ENCODE measurements at regions not wholly inside any gene's neighbourhood (a gene's known extent, or its start where the extent isn't known, plus 50 kb on each side); places are given as distances from the start of the nearest gene placed in this dataset.

DNA sequence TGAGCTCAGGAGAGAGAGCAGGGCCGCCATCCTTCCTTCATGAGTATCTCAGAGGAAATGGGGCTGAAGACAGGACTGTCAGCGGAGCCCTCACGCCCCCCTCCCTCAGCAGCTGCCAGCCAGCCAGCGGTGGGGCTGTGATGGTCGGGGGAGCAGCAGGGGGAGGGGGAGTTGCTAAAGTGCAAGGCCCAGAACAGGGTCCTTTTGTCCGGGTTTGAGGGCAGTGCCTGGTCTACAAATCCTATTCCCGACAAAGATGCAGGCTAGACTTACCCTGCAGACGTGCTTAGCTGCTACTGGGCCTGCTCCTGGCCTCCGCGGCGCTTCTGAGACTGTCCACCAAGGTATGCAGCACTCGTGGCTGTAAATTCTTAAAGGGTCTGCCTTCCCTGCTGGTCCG, 593.4 kb upstream of the CDH4 start:
- TF ChIP-seq, protein P1, sequence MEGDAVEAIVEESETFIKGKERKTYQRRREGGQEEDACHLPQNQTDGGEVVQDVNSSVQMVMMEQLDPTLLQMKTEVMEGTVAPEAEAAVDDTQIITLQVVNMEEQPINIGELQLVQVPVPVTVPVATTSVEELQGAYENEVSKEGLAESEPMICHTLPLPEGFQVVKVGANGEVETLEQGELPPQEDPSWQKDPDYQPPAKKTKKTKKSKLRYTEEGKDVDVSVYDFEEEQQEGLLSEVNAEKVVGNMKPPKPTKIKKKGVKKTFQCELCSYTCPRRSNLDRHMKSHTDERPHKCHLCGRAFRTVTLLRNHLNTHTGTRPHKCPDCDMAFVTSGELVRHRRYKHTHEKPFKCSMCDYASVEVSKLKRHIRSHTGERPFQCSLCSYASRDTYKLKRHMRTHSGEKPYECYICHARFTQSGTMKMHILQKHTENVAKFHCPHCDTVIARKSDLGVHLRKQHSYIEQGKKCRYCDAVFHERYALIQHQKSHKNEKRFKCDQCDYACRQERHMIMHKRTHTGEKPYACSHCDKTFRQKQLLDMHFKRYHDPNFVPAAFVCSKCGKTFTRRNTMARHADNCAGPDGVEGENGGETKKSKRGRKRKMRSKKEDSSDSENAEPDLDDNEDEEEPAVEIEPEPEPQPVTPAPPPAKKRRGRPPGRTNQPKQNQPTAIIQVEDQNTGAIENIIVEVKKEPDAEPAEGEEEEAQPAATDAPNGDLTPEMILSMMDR (IDR thresholded peaks at IDR 0.05): no peak
- ATAC-seq (ENCODE audit: low FRiP score) (no peak), DNase-seq (ENCODE audit: low spot score) (no peak)

DNA sequence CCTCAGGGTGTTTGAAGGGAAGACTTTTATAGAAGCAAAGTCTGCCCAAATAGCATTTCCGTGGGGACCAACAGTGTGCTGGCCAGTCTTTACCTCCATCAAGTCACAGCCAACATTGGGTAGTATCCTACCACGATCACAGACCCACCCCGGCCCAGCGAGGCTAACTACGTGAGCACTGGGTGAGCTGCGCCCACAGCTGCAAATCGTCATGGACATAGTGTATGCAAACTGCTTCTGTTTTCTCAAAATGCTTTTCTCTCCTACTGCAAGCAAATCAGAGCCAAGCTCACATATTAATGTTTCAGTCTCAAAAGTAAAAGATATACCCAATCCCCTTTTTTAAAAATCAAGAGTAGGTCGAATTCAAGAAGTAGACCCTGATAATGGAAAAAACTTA, 592.8 kb upstream of the CDH4 start:
- DNase-seq (ENCODE audit: low spot score): no peak
- no peak for ATAC-seq (ENCODE audit: low FRiP score)
- TF ChIP-seq, protein P1 (IDR thresholded peaks at IDR 0.05): no peak

DNA sequence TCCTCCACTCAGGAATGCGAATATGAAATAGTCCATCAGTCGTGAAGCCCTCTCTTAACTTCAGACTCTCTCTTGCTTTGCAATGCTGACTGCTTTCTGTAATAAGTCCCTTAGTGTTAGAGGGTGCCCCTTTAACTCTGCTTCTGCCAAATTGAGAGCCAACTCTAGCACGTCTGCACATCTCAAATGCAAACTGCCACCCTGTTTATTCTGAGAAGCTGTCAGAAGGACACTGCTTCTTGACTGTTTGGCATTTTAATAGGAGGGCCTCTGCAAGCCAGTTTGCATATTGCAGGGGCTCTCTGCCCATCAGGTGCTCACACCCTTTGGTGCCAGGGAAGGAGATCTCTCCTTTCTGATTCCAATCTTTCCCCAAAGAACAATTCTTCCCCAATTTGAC, 589.8 kb upstream of the CDH4 start:
- TF ChIP-seq, protein P1 (IDR thresholded peaks at IDR 0.05): no peak
- DNase-seq (ENCODE audit: low spot score) (no peak), ATAC-seq (ENCODE audit: low FRiP score) (no peak)

DNA sequence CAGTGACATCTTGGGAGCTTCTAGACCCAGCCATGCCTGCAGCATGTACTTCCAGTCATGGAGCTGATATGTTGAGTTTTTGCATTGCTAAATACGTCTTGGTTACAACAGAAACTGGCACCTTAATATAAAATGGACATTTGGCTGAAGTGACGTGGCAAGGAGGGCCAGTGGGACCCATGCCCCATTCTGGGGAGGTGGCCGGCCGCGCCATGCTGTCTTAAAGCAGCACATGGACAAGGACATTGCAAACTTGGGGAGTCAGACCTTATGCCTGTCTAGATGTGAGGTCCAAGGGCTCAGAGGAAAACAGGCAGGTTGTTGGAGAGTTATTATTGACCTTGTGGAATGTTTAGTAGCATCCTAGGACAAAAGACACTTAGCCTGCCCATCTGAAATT, 588.0 kb upstream of the CDH4 start:
- no peak for DNase-seq (ENCODE audit: low spot score)
- TF ChIP-seq, protein P1 (IDR thresholded peaks at IDR 0.05): no peak
- ATAC-seq (ENCODE audit: low FRiP score): no peak

DNA sequence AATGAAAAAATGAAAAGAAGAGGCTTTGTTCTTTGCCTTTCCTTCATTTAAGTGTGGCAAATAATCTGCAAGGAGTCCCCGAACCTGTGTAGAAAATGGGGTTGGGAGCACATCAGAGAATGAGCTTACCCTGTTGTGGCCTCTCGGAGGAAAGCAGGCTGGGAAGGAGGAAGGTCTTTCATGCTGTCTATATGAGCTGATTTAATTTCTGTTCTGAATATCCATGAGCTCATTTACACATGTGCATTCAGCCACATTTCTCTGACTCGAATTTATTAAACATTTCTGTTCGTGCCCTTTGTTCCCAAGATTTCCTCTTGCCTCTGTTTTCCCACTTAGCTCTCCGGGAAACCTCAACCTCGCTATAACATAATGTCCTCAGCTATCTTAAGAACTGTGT, 584.4 kb upstream of the CDH4 start:
- ATAC-seq (ENCODE audit: low FRiP score) (no peak), DNase-seq (ENCODE audit: low spot score) (no peak)
- TF ChIP-seq, protein P1 (IDR thresholded peaks at IDR 0.05): no peak

DNA sequence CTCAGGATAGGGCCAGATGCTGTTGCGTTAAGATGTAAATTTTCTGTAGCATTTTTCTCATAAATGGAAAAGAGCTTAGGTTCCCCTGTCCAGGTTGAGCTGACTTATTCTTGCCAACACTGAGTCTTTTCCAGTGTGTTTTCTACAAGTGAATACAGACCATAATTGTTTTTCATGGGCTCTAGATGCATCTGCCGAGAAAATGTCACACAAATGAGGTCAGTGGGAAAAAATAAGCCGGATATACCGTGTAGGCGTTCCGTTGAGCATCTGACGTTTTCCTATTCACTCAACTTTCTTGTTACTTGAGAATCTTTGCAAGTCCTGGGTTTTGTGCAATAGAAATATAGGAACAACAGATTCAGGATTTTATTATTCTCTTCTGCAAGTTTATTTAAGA, 582.9 kb upstream of the CDH4 start:
- ATAC-seq (ENCODE audit: low FRiP score): no peak
- TF ChIP-seq, protein P1 (IDR thresholded peaks at IDR 0.05): no peak
- DNase-seq (ENCODE audit: low spot score): no peak

DNA sequence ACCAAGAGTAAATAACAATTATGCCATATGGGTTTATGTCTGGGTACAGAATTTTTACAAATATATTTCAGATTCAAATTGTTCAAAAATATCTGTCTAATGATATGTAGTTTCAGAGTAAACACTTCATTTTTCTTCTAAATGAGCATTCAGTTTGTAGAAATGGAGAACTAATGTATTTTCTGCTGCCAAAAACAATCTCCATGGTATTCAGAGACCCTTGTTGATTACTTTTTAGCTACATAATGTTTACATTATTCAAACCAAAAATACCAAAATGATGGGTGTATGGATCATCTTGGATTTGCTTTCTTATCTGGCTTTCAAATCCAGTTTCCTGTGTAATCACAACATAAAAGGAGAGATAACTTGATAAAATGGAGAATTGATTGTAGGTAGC, 576.0 kb upstream of the CDH4 start:
- no peak for DNase-seq (ENCODE audit: low spot score)
- ATAC-seq (ENCODE audit: low FRiP score): no peak
- TF ChIP-seq, protein P1 (IDR thresholded peaks at IDR 0.05): no peak
